Naive thymus-derived CD4-positive, alpha-beta T cell (primary cell): ENCODE measurements at regions not wholly inside any gene's neighbourhood (a gene's known extent, or its start where the extent isn't known, plus 50 kb on each side); places are given as distances from the start of the nearest gene placed in this dataset.

ENCODE experiments used
- ATAC-seq: fragments of 150-1000 bp; cut with Tn5 transposase; 2 replicates; pipeline ENCODE4 v1.10.0; 2021; ENCODE audit warnings: mild to moderate bottlenecking, moderate library complexity
- CTCF ChIA-PET: fragments of 350-600 bp; sonication (Branson Sonifier 250); formaldehyde crosslinking; loops from one replicate; lab custom pipeline; 2021; ENCODE audit warnings: antibody characterized with exemption; lab: Charles Lee
- POLR2A ChIA-PET: fragments of 350-600 bp; sonication (Branson Sonifier 250); formaldehyde crosslinking; loops from one replicate; lab custom pipeline; 2021; ENCODE audit warnings: antibody characterized with exemption, inconsistent platforms; lab: Charles Lee
- DNase-seq, 9 donors: peaks; one replicate each; pipeline versions ENCODE4 v3.0.0 to v3.0.0-alpha.2; 2020 to 2022; ENCODE audit warnings: mixed read lengths in 1 of 9
- H3K27ac ChIP-seq: one replicate; pipeline ENCODE4 v1.7.0; 2013; ENCODE audit warnings: mild to moderate bottlenecking, low read depth, low read length, moderate library complexity
- H3K27me3 ChIP-seq, 2 donors: one replicate each; pipeline ENCODE4 v1.7.0; 2013; ENCODE audit warnings: low read length in 2 of 2, mild to moderate bottlenecking in 2 of 2, moderate library complexity in 2 of 2; ENCODE audit not compliant: control insufficient read depth in 2 of 2, insufficient read depth in 2 of 2
- H3K36me3 ChIP-seq, 3 experiments: 1 replicate in 2 of 3; 2 replicates in 1 of 3; pipeline ENCODE4 v1.7.0; 2013; ENCODE audit warnings: low read length in 3 of 3, mild to moderate bottlenecking in 3 of 3, moderate library complexity in 1 of 3; ENCODE audit not compliant: insufficient read depth in 3 of 3, control insufficient read depth in 2 of 3
- H3K4me1 ChIP-seq, 2 donors: one replicate each; pipeline ENCODE4 v1.7.0; 2013; ENCODE audit warnings: low read length in 2 of 2, mild to moderate bottlenecking in 2 of 2, moderate library complexity in 1 of 2; ENCODE audit not compliant: control insufficient read depth in 2 of 2, insufficient read depth in 2 of 2
- H3K4me3 ChIP-seq: 2 replicates; pipeline ENCODE4 v1.7.0; 2013; ENCODE audit warnings: mild to moderate bottlenecking, low read length
- H3K9me3 ChIP-seq, 3 experiments: 1 replicate in 2 of 3; 2 replicates in 1 of 3; pipeline ENCODE4 v1.7.0; 2013; ENCODE audit warnings: low read length in 3 of 3; ENCODE audit not compliant: control insufficient read depth in 2 of 3
- H3K27ac Mint-ChIP-seq, 9 donors: one replicate each; pipeline ENCODE4 v1.8.0; 2020 to 2022; ENCODE audit warnings: mixed read lengths in 9 of 9, mild to moderate bottlenecking in 8 of 9, moderate library complexity in 5 of 9, inconsistent platforms in 2 of 9
- H3K27me3 Mint-ChIP-seq, 5 donors: one replicate each; pipeline ENCODE4 v1.8.0; 2021 to 2022; ENCODE audit warnings: mixed read lengths in 5 of 5, mild to moderate bottlenecking in 1 of 5
- H3K36me3 Mint-ChIP-seq, 5 donors: one replicate each; pipeline ENCODE4 v1.8.0; 2020 to 2022; ENCODE audit warnings: mixed read lengths in 5 of 5, mild to moderate bottlenecking in 3 of 5, inconsistent platforms in 1 of 5
- H3K4me1 Mint-ChIP-seq, 7 donors: one replicate each; pipeline ENCODE4 v1.8.0; 2020 to 2022; ENCODE audit warnings: mixed read lengths in 7 of 7, mild to moderate bottlenecking in 3 of 7, inconsistent platforms in 1 of 7
- H3K4me3 Mint-ChIP-seq, 10 donors: one replicate each; pipeline ENCODE4 v1.8.0; 2020 to 2022; ENCODE audit warnings: mild to moderate bottlenecking in 10 of 10, mixed read lengths in 10 of 10, moderate library complexity in 6 of 10, inconsistent platforms in 2 of 10
- H3K9me3 Mint-ChIP-seq, 11 donors: one replicate each; pipeline ENCODE4 v1.8.0; 2020 to 2022; ENCODE audit warnings: mixed read lengths in 11 of 11, mild to moderate bottlenecking in 4 of 11, inconsistent platforms in 1 of 11, moderate library complexity in 1 of 11
- intact Hi-C, 2 donors: fragments of 100-400 bp; cut with micrococcal nuclease; formaldehyde crosslinking; loops; one replicate each; pipeline ENCODE4 v1.15.1; 2023

- ATAC-seq, result no peak
- Histone ChIP-seq H3K9me3 (no peaks in the 10 kb centered on the region), H3K36me3 (no peaks in the 10 kb centered on the region), H3K27ac (no peak overlapping the region), H3K4me1 (no peaks in the 10 kb centered on the region), H3K27me3 (no peaks in the 10 kb centered on the region), H3K4me3 (no peak overlapping the region)
- intact Hi-C loops, result no loop called here
- Mint-ChIP-seq H3K36me3 (no peaks in the 10 kb centered on the region), H3K9me3 (peaks cover 0 to 3% (median 0%) of the 10 kb centered on the region in 11 donors), H3K27me3 (no peaks in the 10 kb centered on the region), H3K27ac (no peak overlapping the region), H3K4me3 (no peak overlapping the region), H3K4me1 (no peaks in the 10 kb centered on the region)
- DNase-seq, result no peak
- CTCF ChIA-PET, result interaction anchor here (0.6 kb wide), 1 partner anchor 20 kb away, joined by 3 read pairs; no protein-coding TSS in a partner anchor
- POLR2A ChIA-PET, result no interaction called here
Measured at GRCh38 chr12:77514511-77514910, 316.2 kb upstream of the NAV3 start.

- no peak overlapping the region for H3K4me3 ChIP-seq
- CTCF ChIA-PET, result no interaction called here
- intact Hi-C loops, result no loop called here
- ATAC-seq, result no peak
- H3K4me1 ChIP-seq, result no peaks in the 10 kb centered on the region
- H3K4me3 Mint-ChIP-seq, result no peak overlapping the region
- H3K27me3 ChIP-seq, result no peaks in the 10 kb centered on the region
- POLR2A ChIA-PET, result no interaction called here
- H3K4me1 Mint-ChIP-seq, result no peaks in the 10 kb centered on the region
- H3K36me3 ChIP-seq, result no peaks in the 10 kb centered on the region
- no peak overlapping the region for H3K27ac Mint-ChIP-seq
- H3K9me3 Mint-ChIP-seq, result peaks cover 0 to 10% (median 0%) of the 10 kb centered on the region in 11 donors
- H3K27me3 Mint-ChIP-seq, result no peaks in the 10 kb centered on the region
- no peak overlapping the region for H3K27ac ChIP-seq
- no peaks in the 10 kb centered on the region for H3K9me3 ChIP-seq
- DNase-seq, result no peak
- H3K36me3 Mint-ChIP-seq, result no peaks in the 10 kb centered on the region
Measured at GRCh38 chr12:77510985-77511384, 319.7 kb upstream of the NAV3 start.

- CTCF ChIA-PET, result no interaction called here
- H3K4me3 Mint-ChIP-seq, result no peak overlapping the region
Measured at GRCh38 chr12:77504466-77504865, 326.2 kb upstream of the NAV3 start.

DNA sequence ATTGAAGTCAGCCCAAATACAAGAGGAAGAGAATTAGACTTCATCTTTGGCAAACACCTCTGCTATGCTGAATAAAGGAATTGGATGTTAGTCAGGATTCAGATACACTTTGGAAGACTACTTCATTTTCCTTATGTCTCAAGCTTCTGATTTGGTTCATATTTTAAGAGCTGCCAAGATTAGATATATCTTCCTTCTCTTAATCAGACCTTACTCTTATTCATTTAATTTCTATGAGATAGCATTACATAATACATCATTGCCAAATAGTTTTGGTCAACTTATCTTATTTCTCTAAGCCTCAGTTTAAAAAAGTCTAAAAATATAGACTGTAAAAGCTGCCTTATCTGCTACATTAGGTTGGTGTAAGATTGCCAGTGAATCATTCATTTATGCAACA lies 330.6 kb upstream of the NAV3 start:
- Histone ChIP-seq H3K4me3 (no peak overlapping the region), H3K27ac (no peak overlapping the region), H3K36me3 (no peaks in the 10 kb centered on the region), H3K27me3 (no peaks in the 10 kb centered on the region), H3K4me1 (no peaks in the 10 kb centered on the region), H3K9me3 (no peaks in the 10 kb centered on the region)
- CTCF ChIA-PET, result no interaction called here
- ATAC-seq, result no peak
- Mint-ChIP-seq H3K27ac (no peak overlapping the region), H3K9me3 (peaks cover 0 to 14% (median 2%) of the 10 kb centered on the region in 11 donors), H3K27me3 (no peaks in the 10 kb centered on the region), H3K36me3 (no peaks in the 10 kb centered on the region), H3K4me1 (no peaks in the 10 kb centered on the region), H3K4me3 (no peak overlapping the region)
- POLR2A ChIA-PET, result no interaction called here
- intact Hi-C loops, result no loop called here
- DNase-seq, result no peak

More at GRCh38 chr12:77504466-77504865, 326.2 kb upstream of the NAV3 start:
- POLR2A ChIA-PET, result no interaction called here
- Mint-ChIP-seq H3K27me3 (no peaks in the 10 kb centered on the region), H3K4me1 (no peaks in the 10 kb centered on the region), H3K36me3 (no peaks in the 10 kb centered on the region), H3K27ac (no peak overlapping the region), H3K9me3 (peaks cover 0 to 23% (median 3%) of the 10 kb centered on the region in 11 donors)
- Histone ChIP-seq H3K4me1 (no peaks in the 10 kb centered on the region), H3K36me3 (no peaks in the 10 kb centered on the region), H3K27ac (no peak overlapping the region), H3K4me3 (no peak overlapping the region), H3K27me3 (no peaks in the 10 kb centered on the region), H3K9me3 (no peaks in the 10 kb centered on the region)
- intact Hi-C loops, result no loop called here
- ATAC-seq (no peak), DNase-seq (no peak)

DNA sequence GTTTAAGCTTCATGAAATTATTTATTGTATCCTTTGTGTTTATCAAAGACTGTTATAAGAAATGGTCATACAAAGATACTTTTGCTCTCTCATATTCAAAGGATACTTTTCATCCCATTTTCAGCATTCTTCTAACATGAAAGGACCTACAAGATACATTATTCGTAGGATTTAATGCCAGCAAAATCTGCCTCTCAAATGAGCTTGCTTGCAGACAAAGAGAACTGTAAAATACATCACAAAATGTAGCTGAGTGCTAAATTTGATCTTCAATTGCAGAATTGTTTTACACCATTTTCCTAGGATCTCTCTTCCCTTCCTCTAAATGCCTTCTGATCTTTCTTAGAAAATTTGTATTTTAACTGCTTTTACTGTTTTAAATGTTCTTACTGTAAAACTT lies 333.0 kb upstream of the NAV3 start:
- Mint-ChIP-seq H3K27ac (no peak overlapping the region), H3K9me3 (peaks cover 0 to 14% (median 0%) of the 10 kb centered on the region in 11 donors), H3K4me3 (no peak overlapping the region), H3K27me3 (no peaks in the 10 kb centered on the region), H3K36me3 (no peaks in the 10 kb centered on the region), H3K4me1 (no peaks in the 10 kb centered on the region)
- no peak for ATAC-seq
- Histone ChIP-seq H3K27ac (no peak overlapping the region), H3K36me3 (no peaks in the 10 kb centered on the region), H3K9me3 (no peaks in the 10 kb centered on the region), H3K27me3 (no peaks in the 10 kb centered on the region), H3K4me1 (no peaks in the 10 kb centered on the region), H3K4me3 (no peak overlapping the region)
- DNase-seq, result no peak
- ChIA-PET POLR2A (no interaction called here), CTCF (no interaction called here)
- intact Hi-C loops, result no loop called here

DNA sequence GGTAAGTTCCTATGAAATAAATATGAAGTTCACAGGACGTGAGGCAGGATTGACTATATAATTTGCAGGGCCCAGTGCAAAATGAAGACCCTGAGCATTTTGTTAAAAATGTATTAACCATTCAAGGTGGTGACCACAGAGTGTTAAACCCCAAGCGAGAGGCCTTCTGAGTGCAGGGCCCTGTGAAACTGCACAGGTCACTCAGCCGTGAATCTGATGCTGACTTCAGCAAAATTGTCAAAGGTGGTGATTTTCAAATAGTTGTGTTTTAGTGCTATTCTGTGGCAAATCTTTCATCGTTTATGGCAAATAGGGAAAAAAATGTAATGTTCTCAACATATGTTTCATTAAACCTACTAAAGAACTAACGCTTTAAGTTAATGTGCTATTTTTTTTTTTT lies 334.0 kb upstream of the NAV3 start:
- POLR2A ChIA-PET, result no interaction called here
- H3K27ac ChIP-seq, result no peak overlapping the region

GRCh38 chr12:77494296-77494695 lies 336.4 kb upstream of the NAV3 start:
- intact Hi-C loops, result no loop called here
- Mint-ChIP-seq H3K4me3 (no peak overlapping the region), H3K4me1 (no peaks in the 10 kb centered on the region), H3K9me3 (peaks cover 0 to 5% (median 0%) of the 10 kb centered on the region in 11 donors), H3K27ac (no peak overlapping the region), H3K36me3 (no peaks in the 10 kb centered on the region), H3K27me3 (no peaks in the 10 kb centered on the region)
- no peak for DNase-seq
- Histone ChIP-seq H3K36me3 (no peaks in the 10 kb centered on the region), H3K4me1 (no peaks in the 10 kb centered on the region), H3K27me3 (no peaks in the 10 kb centered on the region), H3K27ac (no peak overlapping the region), H3K9me3 (no peaks in the 10 kb centered on the region), H3K4me3 (no peak overlapping the region)
- ChIA-PET POLR2A (no interaction called here), CTCF (interaction anchor here (0.6 kb wide), 1 partner anchor 21 kb away, joined by 3 read pairs; no protein-coding TSS in a partner anchor)
- no peak for ATAC-seq

More for the DNA sequence above, 334.0 kb upstream of the NAV3 start:
- Histone ChIP-seq H3K36me3 (no peaks in the 10 kb centered on the region), H3K4me1 (no peaks in the 10 kb centered on the region), H3K27me3 (no peaks in the 10 kb centered on the region), H3K9me3 (no peaks in the 10 kb centered on the region), H3K4me3 (no peak overlapping the region)
- no peak for DNase-seq
- no peak for ATAC-seq
- Mint-ChIP-seq H3K9me3 (peaks cover 0 to 14% (median 0%) of the 10 kb centered on the region in 11 donors), H3K27me3 (no peaks in the 10 kb centered on the region), H3K4me3 (no peak overlapping the region), H3K4me1 (no peaks in the 10 kb centered on the region), H3K36me3 (no peaks in the 10 kb centered on the region), H3K27ac (no peak overlapping the region)
- intact Hi-C loops, result no loop called here
- CTCF ChIA-PET, result no interaction called here
